ENCODE measurements at regions not wholly inside any gene's neighbourhood (a gene's known extent, or its start where the extent isn't known, plus 50 kb on each side); places are given as distances from the start of the nearest gene placed in this dataset.
"Not testable (repeated sequence)": the region's sequence is repeated elsewhere in the genome, so short reads cannot be mapped to it uniquely, and the experiment has no call there.

- no peak for DNase-seq
Measured at GRCh38 chr10:105763611-105764010, 1122.5 kb downstream of the SORCS3 start.

- no peak for DNase-seq
Measured at GRCh38 chr10:105761576-105762260, 1120.6 kb downstream of the SORCS3 start.

- DNase-seq: no peak
Measured at GRCh38 chr10:105759669-105760068, 1118.6 kb downstream of the SORCS3 start.

- no peak for DNase-seq
Measured at GRCh38 chr10:105758209-105758998, 1117.3 kb downstream of the SORCS3 start.

GRCh38 chr10:105757302-105757701, 1116.2 kb downstream of the SORCS3 start:
- DNase-seq: no peak

GRCh38 chr10:105756386-105756785, 1115.3 kb downstream of the SORCS3 start:
- DNase-seq: no peak

- DNase-seq: no peak
Measured at GRCh38 chr10:105751688-105752087, 1110.6 kb downstream of the SORCS3 start.

- no peak for DNase-seq
Measured at GRCh38 chr10:105745596-105746148, 1104.6 kb downstream of the SORCS3 start.

GRCh38 chr10:105743343-105744056, 1102.4 kb downstream of the SORCS3 start:
- DNase-seq: no peak

GRCh38 chr10:105742923-105743322, 1101.8 kb downstream of the SORCS3 start:
- DNase-seq: no peak

GRCh38 chr10:105742184-105742583, 1101.1 kb downstream of the SORCS3 start:
- no peak for DNase-seq

GRCh38 chr10:105734479-105734878, 1093.4 kb downstream of the SORCS3 start:
- no peak for DNase-seq

GRCh38 chr10:105733924-105734323, 1092.8 kb downstream of the SORCS3 start:
- no peak for DNase-seq

- no peak for DNase-seq
Measured at GRCh38 chr10:105729428-105729827, 1088.3 kb downstream of the SORCS3 start.

GRCh38 chr10:105727586-105727985, 1086.5 kb downstream of the SORCS3 start:
- DNase-seq: not testable (repeated sequence)

- no peak for DNase-seq
Measured at GRCh38 chr10:105727131-105727530, 1086.0 kb downstream of the SORCS3 start.

- no peak for DNase-seq
Measured at GRCh38 chr10:105726149-105726548, 1085.1 kb downstream of the SORCS3 start.

GRCh38 chr10:105725007-105725406, 1083.9 kb downstream of the SORCS3 start:
- DNase-seq: no peak

- DNase-seq: no peak
Measured at GRCh38 chr10:105718207-105718995, 1077.3 kb downstream of the SORCS3 start.

- DNase-seq: no peak
Measured at GRCh38 chr10:105714728-105715127, 1073.6 kb downstream of the SORCS3 start.

- DNase-seq: no peak
Measured at GRCh38 chr10:105707603-105708002, 1066.5 kb downstream of the SORCS3 start.

- no peak for DNase-seq
Measured at GRCh38 chr10:105706281-105707026, 1065.4 kb downstream of the SORCS3 start.

Data from NCI-H526 (cell line).